ENCODE measurements at regions not wholly inside any gene's neighbourhood (a gene's known extent, or its start where the extent isn't known, plus 50 kb on each side); places are given as distances from the start of the nearest gene placed in this dataset.
A peak's percentile ranks its signal among the peaks of the same experiment; 100 is the strongest.

DNA sequence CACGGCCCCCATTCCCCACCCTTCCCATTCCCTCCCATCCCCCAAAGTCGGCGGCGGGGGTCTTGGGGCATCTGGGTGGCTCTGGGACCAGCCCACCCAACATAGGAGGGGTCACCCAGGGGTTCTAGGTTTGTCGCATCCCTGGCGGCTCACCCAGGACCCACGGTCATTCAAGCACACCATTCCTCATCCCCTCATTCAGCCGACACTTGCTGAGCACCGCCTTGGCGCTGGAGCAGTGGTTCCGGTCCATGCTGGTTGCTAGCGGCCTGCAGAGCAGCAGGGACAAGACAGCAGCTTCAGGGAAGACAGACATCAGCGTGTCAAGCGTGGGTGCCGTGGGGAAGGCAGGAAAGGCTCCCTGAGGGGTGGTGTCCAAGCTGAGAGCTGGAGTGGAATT, 50.5 kb upstream of the OTOS start:
- DNase-seq (ENCODE audit: low read depth, low spot score) = no peak

DNA sequence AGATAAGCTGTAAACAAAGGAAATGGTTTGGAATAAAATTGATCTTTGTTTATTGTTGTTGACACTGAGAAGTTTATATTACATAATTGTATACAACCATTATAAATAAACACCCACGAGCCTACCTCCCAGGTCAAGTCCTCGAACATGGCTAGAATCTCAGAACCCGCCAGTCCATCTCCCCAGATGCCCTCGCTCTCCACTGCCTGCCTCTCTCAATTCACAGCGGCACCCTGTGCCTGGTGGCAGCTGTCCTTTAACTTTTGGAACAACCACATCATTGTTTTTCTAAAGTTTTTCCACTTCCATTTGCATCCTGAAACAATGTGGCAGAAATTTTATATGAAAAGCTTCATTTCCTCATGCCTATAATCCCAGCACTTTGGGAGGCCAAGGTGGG, 52.2 kb upstream of the OTOS start:
- DNase-seq (ENCODE audit: low read depth, low spot score) = no peak

DNA sequence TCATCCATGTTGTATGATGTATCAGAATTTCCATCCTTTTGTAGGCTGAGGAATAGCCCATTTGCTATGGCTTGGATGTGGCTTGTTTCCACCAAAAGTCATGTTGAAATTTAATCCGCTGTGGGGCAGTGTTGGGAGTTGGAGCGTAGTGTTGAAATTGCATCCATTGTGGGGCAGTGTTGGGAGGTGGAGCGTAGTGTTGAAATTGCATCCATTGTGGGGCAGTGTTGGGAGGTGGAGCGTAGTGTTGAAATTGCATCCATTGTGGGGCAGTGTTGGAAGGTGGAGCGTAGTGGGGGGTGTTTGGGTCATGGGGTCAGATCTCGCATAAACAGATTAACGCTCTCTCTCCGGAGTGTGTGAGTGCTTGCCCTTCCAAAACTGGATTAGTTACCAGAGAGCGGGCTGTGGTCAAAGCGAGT, 53.9 kb upstream of the OTOS start:
- peak; percentile 36 for DNase-seq (ENCODE audit: low read depth, low spot score)

DNA sequence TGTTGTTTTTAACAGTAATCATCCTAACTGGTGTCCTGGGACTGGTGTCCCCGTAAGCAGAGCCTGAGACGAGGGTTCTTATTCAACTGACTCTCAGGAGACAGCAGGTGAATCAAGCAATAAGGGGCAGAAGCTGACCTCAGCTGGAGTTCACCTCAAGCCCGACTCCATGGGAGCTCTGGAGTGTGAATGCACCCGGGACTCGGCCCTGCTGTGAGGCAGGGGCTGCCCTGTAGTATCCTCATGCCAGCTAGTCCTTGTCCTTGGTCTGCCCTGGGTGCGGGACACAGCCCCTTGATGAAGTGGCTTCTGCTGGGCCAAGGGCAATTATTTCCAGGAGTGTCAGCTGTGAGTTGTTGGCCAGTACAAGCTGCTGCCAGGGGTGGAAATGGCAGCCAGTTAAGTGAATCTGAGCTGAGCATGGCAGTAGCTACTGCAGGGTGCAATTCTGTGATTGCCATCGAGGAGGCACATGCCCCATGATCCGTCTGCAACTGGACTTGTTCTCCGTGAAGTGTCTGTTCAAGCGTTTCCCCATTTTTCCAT, 54.9 kb upstream of the OTOS start:
- no peak for DNase-seq (ENCODE audit: low read depth, low spot score)

DNA sequence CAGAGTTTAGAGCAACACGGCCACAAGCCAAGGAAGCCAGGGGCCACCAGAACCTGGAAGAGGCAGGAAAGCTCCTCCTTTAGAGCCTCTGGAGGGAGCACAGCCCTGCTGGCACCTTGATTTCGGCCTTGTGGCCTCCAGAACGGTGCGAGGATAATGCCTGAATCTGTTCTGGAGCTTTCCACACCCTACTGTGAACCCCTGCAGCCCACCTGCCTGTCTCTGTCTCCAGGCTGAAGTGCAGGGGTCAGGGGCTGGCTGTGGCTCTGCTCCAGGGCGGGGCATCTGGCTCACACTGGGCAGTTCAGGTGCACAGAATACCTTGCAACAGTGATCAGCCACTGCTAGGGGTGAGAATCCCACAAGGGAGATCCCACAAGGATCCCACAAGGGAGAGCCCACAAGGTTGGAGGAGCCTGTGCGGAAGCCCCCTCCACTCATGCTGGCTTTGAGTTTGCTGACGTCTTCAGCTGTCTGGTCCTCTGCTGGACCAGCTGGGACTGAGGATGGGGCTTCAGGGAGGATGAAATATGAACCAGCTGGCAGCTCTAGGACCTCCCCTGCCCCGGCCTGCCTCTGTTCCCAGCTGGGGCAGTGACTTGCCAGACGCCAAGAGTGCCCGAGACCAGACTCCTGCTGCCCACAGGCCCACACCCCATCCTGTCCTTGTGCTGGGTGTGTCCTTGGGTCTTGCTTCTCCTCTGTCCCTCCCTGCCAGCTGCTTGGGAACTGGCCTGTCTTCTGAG, 56.4 kb upstream of the OTOS start:
- no peak for DNase-seq (ENCODE audit: low read depth, low spot score)

DNA sequence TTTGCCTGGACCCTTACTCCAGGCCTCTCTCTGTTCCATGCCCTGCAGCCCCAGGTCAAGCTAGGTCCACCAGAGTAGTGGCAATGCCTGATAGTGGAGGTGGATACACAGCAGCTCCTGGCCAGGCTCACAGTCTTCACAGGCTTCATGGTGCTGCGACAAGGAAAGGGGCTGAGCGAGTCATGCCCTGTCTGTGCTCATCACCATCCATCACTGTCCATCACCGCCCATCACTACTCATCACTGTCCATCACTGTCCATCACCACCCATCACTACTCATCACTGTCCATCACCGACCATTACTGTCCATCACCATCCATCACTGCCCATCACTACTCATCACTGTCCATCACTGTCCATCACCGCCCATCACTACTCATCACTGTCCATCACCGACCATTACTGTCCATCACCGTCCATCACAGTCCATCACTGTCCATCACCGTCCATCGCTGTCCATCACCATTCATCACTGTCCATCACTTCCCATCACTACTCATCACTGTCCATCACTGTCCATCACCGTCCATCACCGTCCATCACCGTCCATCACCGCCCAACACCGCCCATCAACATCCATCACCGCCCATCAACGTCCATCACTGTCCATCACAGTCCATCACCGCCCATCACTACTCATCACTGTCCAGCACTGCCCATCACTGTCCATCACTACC, 57.1 kb upstream of the OTOS start:
- no peak for DNase-seq (ENCODE audit: low read depth, low spot score)

DNA sequence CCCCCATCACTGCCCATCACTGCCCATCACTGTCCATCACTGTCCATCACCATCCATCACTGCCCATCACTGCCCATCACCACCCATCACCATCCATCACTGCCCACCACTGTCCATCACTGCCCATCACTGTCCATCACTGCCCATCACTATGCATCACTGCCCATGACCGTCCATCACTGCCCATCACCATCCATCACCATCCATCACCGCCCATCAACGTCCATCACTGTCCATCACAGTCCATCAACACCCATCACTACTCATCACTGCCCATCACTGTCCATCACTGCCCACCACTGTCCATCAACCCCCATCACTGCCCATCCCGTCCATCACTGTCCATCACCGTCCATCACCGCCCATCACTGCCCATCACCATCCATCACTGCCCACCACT, 57.8 kb upstream of the OTOS start:
- no peak for DNase-seq (ENCODE audit: low read depth, low spot score)

DNA sequence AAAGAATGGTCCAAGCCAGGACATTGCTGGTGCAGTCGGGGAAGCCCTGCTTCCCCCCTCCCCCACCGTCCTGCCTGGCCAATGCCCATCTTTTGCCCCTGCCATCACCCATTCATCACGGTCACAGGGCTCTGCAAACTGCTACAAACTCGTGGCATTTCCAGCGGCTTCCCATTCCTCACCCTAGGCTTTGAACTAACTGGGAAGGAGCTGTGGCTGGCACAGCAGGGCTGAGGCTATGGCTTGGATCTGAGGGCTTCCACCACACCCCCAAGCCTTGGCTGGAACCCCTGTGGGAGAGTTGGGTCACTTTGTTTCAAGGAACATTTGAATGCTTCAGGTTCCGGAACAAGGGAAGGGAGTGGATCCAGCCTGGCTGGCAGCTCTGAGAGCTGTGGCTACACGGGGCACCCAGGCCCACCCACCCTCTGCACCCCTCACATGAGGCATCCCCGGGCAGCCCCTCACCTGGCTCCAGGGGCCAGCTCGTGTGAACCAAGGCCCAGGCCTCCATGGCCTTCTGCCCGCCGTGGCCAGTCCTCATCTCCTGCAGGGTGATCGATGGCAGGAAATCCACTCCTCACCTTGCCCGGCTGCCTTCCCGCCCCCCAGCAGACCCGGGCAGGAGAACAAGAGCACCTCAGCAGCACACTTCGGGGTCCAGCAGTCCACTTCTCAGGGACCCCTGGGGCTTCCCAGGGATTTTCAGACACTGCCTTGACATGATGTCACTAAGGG, 58.8 kb upstream of the OTOS start:
- DNase-seq (ENCODE audit: low read depth, low spot score) = no peak

DNA sequence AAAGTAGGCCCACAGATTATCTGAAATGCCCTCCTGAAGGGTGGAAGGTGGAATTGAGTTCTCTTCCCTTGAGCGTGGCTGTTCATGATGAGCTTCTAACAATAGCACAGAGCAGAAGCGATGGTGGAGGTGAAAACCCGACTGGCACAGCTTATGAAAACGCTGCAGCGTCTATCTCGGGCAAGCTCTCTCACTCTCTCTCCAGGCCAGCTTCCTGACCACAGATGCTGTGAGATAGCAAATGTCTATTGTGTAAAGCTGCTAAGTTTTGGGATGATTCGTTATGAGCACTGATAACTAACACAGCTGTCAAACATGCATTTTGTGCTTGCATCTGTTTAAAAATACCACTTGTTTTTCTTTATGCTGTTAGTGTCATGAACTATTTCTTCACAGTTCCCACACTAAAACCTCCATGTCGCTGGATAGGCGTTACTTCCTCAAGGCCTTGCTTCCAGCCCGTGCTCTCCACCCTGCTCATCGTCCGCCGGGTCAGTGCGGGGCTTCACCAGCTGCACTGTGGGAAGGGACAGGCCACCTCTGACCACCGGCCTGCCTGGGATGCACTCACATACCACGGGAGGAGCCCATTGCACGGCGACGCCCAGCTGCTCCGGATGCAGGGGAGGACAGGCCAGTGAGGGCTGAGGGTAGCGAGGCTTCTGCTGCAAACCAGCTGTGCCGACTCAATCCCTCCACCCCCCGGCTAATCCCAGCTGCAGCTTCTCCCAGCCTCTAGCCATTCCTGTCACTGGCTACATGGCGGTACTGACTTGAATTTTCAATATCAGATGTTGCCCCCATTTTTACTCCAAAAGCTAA, 60.0 kb upstream of the OTOS start:
- no peak for DNase-seq (ENCODE audit: low read depth, low spot score)

DNA sequence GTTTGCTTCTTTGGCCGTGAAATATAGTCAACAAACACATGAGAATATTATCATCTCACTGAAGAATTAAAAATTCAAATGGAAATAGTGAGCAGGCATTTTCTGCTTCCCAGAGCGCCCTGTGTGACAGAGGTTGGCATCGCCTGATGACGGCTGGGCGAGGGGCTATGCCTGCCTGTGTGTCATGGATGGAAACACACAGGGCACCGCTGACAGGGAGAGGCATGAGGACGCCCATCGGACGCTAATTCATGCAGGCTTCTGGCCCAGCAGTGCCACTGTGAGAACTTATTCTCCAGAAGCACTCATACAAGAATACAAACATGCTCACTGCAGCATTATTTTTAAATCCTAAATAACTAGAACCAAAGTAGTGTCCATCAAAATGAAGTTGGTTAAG, 61.4 kb upstream of the OTOS start:
- no peak for DNase-seq (ENCODE audit: low read depth, low spot score)

DNA sequence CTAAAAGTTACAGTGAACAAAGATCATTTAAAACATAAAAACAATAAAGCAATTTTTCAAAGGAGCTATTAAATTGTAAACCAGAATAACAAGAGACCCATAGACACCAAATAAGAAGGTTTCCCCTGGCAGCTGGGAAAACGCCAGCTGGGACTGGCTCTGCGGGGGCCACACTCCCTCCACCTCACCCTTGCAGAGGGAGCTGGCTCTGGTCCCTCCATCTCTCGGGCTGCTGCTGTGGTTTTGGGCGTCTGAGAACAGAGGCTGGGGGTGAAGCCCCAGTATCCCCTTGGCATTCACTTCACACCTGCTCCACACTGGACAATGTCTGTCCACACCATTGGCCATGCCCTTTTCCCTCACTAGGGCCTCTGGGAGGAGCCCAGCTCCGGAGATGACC, 62.1 kb upstream of the OTOS start:
- DNase-seq (ENCODE audit: low read depth, low spot score) = no peak

DNA sequence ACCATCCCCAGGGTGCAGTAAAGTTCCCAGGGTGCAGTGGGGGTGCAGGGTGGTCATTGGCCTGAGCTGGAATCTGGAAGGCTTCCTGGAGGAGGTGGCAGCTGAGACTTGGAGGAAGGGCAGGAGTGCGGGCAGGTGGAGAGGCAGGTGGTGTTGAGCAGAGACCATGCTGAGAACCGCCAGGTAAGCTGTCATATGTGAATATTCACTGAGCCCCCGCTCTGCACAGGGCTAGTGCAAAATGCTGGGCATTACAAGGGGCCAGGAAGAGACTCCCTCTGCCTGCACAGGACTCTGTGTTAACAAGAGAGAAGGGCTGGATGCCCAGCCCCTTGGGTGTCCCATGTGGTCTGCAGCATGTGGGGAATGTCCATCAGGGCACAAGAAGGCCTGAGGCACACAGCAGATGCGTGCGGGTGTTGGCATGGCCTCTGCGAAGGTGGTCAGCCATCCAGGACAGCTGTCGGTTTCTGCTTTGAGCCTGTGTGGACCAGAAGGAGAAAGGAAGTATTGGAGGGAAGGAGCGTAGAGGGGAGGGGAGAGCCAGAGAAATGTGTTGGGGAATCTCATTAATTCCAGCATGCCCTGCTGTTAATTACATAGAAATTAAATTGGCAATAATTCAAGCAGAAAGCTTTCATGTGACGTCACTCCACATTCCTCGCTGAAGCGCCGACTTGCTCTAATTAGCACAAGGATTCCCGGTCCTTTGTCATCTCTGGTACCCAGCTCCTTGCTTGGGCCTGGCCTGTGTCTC, 62.8 kb upstream of the OTOS start:
- DNase-seq (ENCODE audit: low read depth, low spot score) = peak; percentile 74

DNA sequence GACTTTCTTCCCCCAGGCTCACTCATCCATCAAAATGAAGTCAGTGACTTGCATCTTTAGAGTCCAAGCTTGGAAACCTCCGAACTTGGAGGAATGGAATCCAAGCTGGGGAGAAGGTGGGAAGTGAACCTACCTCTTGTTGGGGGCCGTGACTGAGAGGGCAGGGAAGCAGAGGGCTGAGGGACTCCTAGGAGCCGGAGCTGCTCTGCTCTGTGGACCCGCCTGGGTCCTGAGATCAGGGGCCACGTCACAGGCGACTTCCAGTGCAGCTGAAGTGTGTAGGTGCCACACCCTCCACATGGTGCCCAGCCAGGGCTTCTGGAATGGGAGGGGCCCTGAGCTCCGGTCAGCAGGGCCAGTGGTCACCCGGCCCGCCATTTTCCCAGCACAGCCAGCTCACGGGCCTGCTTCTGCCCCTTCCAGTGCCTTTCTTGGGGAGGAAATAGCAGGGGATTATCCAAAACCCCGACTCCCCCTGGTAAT, 63.4 kb upstream of the OTOS start:
- DNase-seq (ENCODE audit: low read depth, low spot score) = no peak

DNA sequence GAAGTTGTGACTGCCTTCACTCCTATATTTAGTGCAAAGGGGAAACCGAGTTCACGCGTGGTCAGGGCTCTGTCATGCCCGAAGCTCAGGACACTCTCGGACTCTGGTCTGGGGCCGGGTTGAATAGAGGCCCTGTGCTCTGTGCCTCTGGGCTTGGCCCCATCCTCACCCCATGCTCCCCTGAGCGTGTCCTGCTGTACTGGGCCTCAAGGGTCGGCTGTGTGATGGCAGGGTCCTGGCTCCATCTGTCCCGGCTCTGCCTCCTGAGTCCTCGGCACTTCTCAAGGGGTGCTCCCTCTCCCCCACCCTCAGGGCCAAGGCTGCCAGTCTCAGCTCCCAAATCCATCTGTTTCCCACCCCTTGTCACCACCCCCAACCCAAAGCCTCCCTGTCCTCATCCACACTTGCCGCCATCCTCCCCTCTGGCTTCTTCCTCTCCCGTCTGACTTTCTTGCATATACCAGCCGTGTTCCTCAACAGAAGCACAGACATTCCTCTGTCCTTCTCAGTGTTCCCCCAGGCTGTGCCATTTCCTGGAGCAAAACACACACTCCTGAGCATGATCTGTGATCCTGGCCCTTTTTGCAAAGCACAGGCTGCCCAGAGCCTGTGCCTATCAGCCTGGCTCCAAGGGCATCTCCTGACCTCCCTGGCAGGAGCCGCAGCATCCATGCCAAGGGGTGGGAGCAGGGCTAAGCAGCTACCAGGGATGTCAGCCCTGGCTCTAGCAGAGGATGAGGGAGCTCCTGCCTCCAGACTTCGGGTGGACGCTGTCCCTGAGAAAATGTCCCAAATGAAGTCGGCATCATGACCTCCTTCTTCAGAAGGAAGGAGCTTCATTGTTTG, 64.2 kb upstream of the OTOS start:
- DNase-seq (ENCODE audit: low read depth, low spot score) = no peak

DNA sequence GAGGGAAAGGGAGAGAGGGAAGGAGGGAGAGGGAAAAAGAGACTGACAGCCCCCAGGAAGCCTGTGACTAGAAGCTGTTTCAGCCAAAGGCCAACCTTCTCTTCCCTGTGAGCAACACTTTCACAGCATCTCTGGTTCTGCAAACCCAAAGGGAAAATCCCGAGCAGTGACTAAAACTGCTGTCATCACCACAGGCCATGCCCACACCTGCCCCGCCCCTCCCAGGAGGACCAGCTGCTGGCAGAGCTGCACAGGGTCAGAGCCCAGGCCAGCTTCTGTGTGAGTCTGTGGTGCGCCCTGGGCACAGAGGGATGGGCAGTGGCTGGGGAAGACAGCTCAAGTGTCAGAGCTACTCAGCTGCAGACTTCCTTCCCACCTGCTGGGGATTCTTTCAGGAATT, 64.9 kb upstream of the OTOS start:
- no peak for DNase-seq (ENCODE audit: low read depth, low spot score)

DNA sequence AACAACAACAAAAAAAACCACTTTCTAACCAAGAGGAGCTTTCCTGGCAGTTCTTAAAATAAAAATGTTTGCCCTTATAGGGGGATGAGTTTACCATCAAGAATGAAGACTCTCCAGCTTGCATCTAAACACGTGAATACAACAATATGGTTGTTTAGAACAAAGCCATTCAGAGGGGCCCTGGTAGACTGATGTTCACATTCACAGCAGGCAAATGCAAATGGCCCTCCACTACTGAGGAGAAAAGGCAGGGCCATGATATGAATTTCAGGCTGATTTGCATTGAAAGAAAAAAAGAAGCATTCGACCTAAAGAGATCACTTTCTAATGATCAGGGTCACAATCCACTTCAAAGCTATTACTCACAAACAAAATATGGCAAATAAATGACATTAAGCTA, 65.3 kb upstream of the OTOS start:
- DNase-seq (ENCODE audit: low read depth, low spot score) = no peak

DNA sequence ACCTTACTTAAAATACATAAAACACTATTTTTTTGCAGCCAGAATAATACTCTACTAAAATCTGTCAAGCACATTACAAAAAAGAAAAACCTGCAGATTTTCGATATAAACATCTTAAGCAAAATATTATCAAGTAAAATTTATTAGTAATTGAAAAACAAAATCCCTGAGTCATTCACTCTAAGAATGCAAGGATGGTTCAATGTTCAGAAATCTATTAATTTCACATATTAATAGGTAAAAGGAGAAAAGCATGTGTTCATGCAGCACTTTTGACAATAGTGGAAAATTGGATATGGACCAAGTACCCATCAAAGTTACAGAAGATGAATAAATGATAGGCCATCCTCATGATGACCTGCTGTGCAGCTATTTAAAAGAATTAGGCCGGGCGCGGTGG, 66.2 kb upstream of the OTOS start:
- no peak for DNase-seq (ENCODE audit: low read depth, low spot score)

DNA sequence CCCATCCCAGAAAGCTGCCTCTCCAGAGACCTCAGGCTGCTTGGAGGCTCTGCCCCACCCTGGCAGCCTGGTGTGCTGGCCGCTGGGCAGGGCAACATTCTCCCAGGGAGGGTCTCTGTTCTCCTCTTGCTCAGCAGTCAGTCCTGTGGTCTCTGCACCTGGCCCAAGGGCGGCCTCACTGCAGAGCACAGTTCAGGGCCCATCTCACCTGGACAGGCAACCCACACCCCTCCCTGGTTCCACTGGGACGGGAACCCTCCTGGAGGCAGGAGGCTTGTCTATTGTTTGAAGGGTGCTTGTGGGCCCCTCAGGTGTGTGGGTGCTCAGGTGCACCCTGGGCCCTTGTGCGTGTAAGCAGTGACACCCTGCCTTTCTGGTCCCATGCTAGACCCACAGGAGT, 67.2 kb upstream of the OTOS start:
- no peak for DNase-seq (ENCODE audit: low read depth, low spot score)

DNA sequence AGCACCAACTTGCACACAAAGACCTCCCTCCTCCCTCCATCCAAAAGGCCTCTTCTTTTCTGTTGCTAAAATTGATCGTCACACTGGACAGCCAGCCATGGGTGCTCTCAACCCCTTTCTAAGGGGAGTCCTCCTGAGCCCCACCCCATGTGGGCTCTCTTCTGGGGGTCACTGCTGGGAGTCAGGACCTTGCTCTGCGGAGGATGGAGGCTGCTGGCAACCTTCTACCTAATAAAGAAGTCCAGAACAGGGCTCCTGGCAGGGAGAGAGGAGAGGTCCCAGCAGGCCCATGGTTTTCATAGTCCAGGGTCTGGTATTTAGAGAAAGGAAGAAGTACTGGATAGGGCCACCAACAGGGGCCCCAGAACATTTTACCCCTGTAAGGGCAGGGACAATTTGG, 67.6 kb upstream of the OTOS start:
- DNase-seq (ENCODE audit: low read depth, low spot score) = no peak

DNA sequence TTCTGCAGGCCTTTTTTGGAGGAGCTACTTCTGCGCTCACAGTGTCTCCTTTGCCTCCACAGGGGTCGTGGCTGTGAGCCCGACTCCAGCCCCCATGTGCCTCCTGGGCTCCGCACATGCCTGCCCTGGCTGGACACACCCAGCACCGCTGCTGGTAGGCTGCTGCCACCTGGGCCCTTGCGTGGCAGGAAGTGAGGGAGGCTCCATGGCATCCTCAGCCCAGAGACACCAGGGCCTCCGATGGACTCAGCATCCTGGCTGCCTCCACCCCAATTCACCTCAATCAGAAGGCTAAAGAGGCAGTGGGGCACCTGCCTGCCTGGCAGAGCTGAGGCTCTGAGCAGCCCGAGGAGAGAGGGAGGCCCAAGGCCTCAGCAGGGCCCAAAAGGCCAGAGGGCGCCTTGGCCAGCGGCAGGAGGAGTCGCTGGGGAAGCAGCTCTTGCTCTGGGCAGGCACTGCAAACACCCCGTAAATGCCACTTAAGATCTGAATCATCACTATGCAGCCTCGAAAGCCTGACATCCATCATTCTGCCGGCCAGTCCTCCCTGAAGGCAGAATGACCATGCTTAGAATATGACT, 68.3 kb upstream of the OTOS start:
- DNase-seq (ENCODE audit: low read depth, low spot score) = no peak

All from ELF-1 (cell line).